ENCODE measurements at regions not wholly inside any gene's neighbourhood (a gene's known extent, or its start where the extent isn't known, plus 50 kb on each side); places are given as distances from the start of the nearest gene placed in this dataset.

- H3K4me1 ChIP-seq: no peaks in the 10 kb centered on the region
- no peak for DNase-seq (ENCODE audit: low spot score)
- H3K4me3 ChIP-seq: no peak overlapping the region
- no peak for TF ChIP-seq CTCF (IDR thresholded peaks at IDR 0.05)
- no peaks in the 10 kb centered on the region for H3K9me3 ChIP-seq
- H3K36me3 ChIP-seq: no peaks in the 10 kb centered on the region
- no peaks in the 10 kb centered on the region for H3K27me3 ChIP-seq
- no peak overlapping the region for H3K27ac ChIP-seq
These were observed 81.1 kb upstream of the STK26 start for GRCh38 chrX:131942034-131942433.

GRCh38 chrX:131944936-131945902 is 77.9 kb upstream of the STK26 start:
- Histone ChIP-seq H3K4me1 (no peaks in the 10 kb centered on the region), H3K36me3 (no peaks in the 10 kb centered on the region), H3K9me3 (peaks cover 0 to 4% of the 10 kb centered on the region in 2 donors), H3K27me3 (no peaks in the 10 kb centered on the region), H3K4me3 (no peak overlapping the region), H3K27ac (no peak overlapping the region)
- no peak for TF ChIP-seq CTCF (IDR thresholded peaks at IDR 0.05)
- no peak for DNase-seq (ENCODE audit: low spot score)

- TF ChIP-seq CTCF (IDR thresholded peaks at IDR 0.05): no peak
- no peaks in the 10 kb centered on the region for H3K27me3 ChIP-seq
- no peak overlapping the region for H3K4me3 ChIP-seq
- peaks cover 0 to 4% of the 10 kb centered on the region in 2 donors for H3K9me3 ChIP-seq
- H3K27ac ChIP-seq: no peak overlapping the region
- H3K4me1 ChIP-seq: no peaks in the 10 kb centered on the region
- no peak for DNase-seq (ENCODE audit: low spot score)
- no peaks in the 10 kb centered on the region for H3K36me3 ChIP-seq
These were observed 71.9 kb upstream of the STK26 start for GRCh38 chrX:131951166-131951565.

- no peak for TF ChIP-seq CTCF (IDR thresholded peaks at IDR 0.05)
- H3K4me3 ChIP-seq: no peak overlapping the region
- no peak overlapping the region for H3K27ac ChIP-seq
- DNase-seq (ENCODE audit: low spot score): no peak
- H3K36me3 ChIP-seq: no peaks in the 10 kb centered on the region
- H3K9me3 ChIP-seq: peaks cover 0 to 4% of the 10 kb centered on the region in 2 donors
- no peaks in the 10 kb centered on the region for H3K27me3 ChIP-seq
- H3K4me1 ChIP-seq: no peaks in the 10 kb centered on the region
These were observed 67.9 kb upstream of the STK26 start for GRCh38 chrX:131955099-131955777.

- DNase-seq (ENCODE audit: low spot score): no peak
- no peak for TF ChIP-seq CTCF (IDR thresholded peaks at IDR 0.05)
- peaks cover 0 to 4% of the 10 kb centered on the region in 2 donors for H3K9me3 ChIP-seq
- H3K27ac ChIP-seq: no peak overlapping the region
- H3K4me1 ChIP-seq: no peaks in the 10 kb centered on the region
- H3K4me3 ChIP-seq: no peak overlapping the region
- H3K27me3 ChIP-seq: no peaks in the 10 kb centered on the region
- H3K36me3 ChIP-seq: no peaks in the 10 kb centered on the region
These were observed 64.4 kb upstream of the STK26 start for GRCh38 chrX:131958724-131959123.
